ENCODE measurements at regions not wholly inside any gene's neighbourhood (a gene's known extent, or its start where the extent isn't known, plus 50 kb on each side); places are given as distances from the start of the nearest gene placed in this dataset.

- H3K27ac ChIP-seq (ENCODE audit: low read length, poor library complexity, severe bottlenecking) = no peak overlapping the region
These were observed 217.7 kb downstream of the C9orf50 start for GRCh38 chr9:129402931-129403778.

DNA sequence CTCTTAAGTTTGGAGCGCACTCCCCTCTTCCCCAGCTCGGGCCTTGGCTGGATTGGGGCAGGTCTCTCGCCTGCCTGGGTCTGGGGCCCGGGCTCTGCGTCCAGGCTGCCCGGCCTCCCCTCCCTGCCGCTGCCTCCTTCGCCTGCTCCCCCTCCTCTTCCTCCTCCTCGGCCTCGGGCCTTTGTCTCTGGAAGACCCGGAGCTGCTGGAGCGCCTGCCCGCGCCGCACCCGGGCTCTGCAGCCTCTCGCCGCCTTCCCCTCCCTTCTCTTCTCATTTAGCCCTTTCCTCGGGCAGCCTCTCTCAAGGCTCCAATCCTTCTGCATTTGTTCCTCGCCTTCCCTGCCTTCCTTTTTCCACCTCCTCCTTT, 218.5 kb downstream of the C9orf50 start:
- peak overlapping the region; percentile 90 for H4K91ac ChIP-seq (ENCODE audit: low read length)
- peak overlapping the region; percentile 76 for H3K9ac ChIP-seq (ENCODE audit: low read length)
- H2BK5ac ChIP-seq (ENCODE audit: low read depth, low read length, poor library complexity, severe bottlenecking) = no peak overlapping the region
- peak overlapping the region; percentile 15 to 88 for H3K4ac ChIP-seq (ENCODE audit: low read depth in 1 of 2, low read length in 2 of 2)
- peak overlapping the region in 1 of 2 experiments; percentile 53 for H3K4me3 ChIP-seq (ENCODE audit: insufficient read depth in 1 of 2, low read depth in 1 of 2, low read length in 2 of 2)
- peak overlapping the region; percentile 98 for H4K8ac ChIP-seq (ENCODE audit: low read length)
- H2AK5ac ChIP-seq (ENCODE audit: low read length, severe bottlenecking) = no peak overlapping the region
- DNase-seq = peak; percentile 44
- peak overlapping the region in 1 of 2 experiments; percentile 91 for H2BK12ac ChIP-seq (ENCODE audit: low read length in 2 of 2)
- H3K4me1 ChIP-seq (ENCODE audit: control insufficient read depth, insufficient read depth, low read depth, low read length) = peaks cover 43% of the 10 kb centered on the region
- H2BK120ac ChIP-seq (ENCODE audit: low read depth, low read length) = peak overlapping the region; percentile 92
- H3K4me2 ChIP-seq (ENCODE audit: low read length, poor library complexity, severe bottlenecking) = no peak overlapping the region
- no peaks in the 10 kb centered on the region for H3K79me1 ChIP-seq (replicated peaks; ENCODE audit: low read length, poor library complexity, severe bottlenecking)
- H3K23ac ChIP-seq (ENCODE audit: low read length in 2 of 2) = no peak overlapping the region
- H3K27ac ChIP-seq (ENCODE audit: low read length, poor library complexity, severe bottlenecking) = no peak overlapping the region
- peaks cover 0 to 1% of the 10 kb centered on the region in 2 experiments for H3K27me3 ChIP-seq (ENCODE audit: control insufficient read depth in 1 of 2, insufficient read depth in 1 of 2, low read length in 2 of 2)
- H3K18ac ChIP-seq (ENCODE audit: low read depth in 1 of 2, low read length in 2 of 2) = peak overlapping the region; percentile 67 to 96
- H3K9me3 ChIP-seq (ENCODE audit: control insufficient read depth, low read length) = no peaks in the 10 kb centered on the region
- peak overlapping the region; percentile 87 for H2BK15ac ChIP-seq (ENCODE audit: low read depth, poor library complexity, severe bottlenecking)
- 16% methylated on average over 20 of the region's 20 CpGs for WGBS
- H3K36me3 ChIP-seq (ENCODE audit: control insufficient read depth in 1 of 2, insufficient read depth in 2 of 2, low read depth in 1 of 2, low read length in 2 of 2) = no peaks in the 10 kb centered on the region
- H2AFZ ChIP-seq (ENCODE audit: low read depth, low read length) = peak overlapping the region; percentile 63
- no peak overlapping the region for H3K14ac ChIP-seq (ENCODE audit: low read length in 2 of 2)

More at GRCh38 chr9:129402931-129403778, 217.7 kb downstream of the C9orf50 start:
- WGBS = 93% methylated on average over 13 of the region's 16 CpGs
- no peak overlapping the region for H3K4me3 ChIP-seq (ENCODE audit: insufficient read depth in 1 of 2, low read depth in 1 of 2, low read length in 2 of 2)
- H4K8ac ChIP-seq (ENCODE audit: low read length) = peak overlapping the region; percentile 72
- peak overlapping the region; percentile 43 for H3K9ac ChIP-seq (ENCODE audit: low read length)
- peak overlapping the region; percentile 74 to 83 for H2BK12ac ChIP-seq (ENCODE audit: low read length in 2 of 2)
- no peak overlapping the region for H2AK5ac ChIP-seq (ENCODE audit: low read length, severe bottlenecking)
- H3K4ac ChIP-seq (ENCODE audit: low read depth in 1 of 2, low read length in 2 of 2) = peak overlapping the region in 1 of 2 experiments; percentile 85
- H3K79me1 ChIP-seq (replicated peaks; ENCODE audit: low read length, poor library complexity, severe bottlenecking) = no peaks in the 10 kb centered on the region
- peak overlapping the region; percentile 95 for H2BK15ac ChIP-seq (ENCODE audit: low read depth, poor library complexity, severe bottlenecking)
- H3K23ac ChIP-seq (ENCODE audit: low read length in 2 of 2) = no peak overlapping the region
- peak overlapping the region; percentile 85 for H4K91ac ChIP-seq (ENCODE audit: low read length)
- peak overlapping the region; percentile 36 for H2BK120ac ChIP-seq (ENCODE audit: low read depth, low read length)
- peak overlapping the region; percentile 28 to 64 for H3K18ac ChIP-seq (ENCODE audit: low read depth in 1 of 2, low read length in 2 of 2)
- H2BK5ac ChIP-seq (ENCODE audit: low read depth, low read length, poor library complexity, severe bottlenecking) = no peak overlapping the region
- H3K36me3 ChIP-seq (ENCODE audit: control insufficient read depth in 1 of 2, insufficient read depth in 2 of 2, low read depth in 1 of 2, low read length in 2 of 2) = no peaks in the 10 kb centered on the region
- H2AFZ ChIP-seq (ENCODE audit: low read depth, low read length) = no peak overlapping the region
- H3K4me1 ChIP-seq (ENCODE audit: control insufficient read depth, insufficient read depth, low read depth, low read length) = peaks cover 43% of the 10 kb centered on the region
- DNase-seq = no peak
- H3K14ac ChIP-seq (ENCODE audit: low read length in 2 of 2) = peak overlapping the region in 1 of 2 experiments; percentile 92
- H3K9me3 ChIP-seq (ENCODE audit: control insufficient read depth, low read length) = no peaks in the 10 kb centered on the region
- no peak overlapping the region for H3K4me2 ChIP-seq (ENCODE audit: low read length, poor library complexity, severe bottlenecking)
- H3K27me3 ChIP-seq (ENCODE audit: control insufficient read depth in 1 of 2, insufficient read depth in 1 of 2, low read length in 2 of 2) = no peaks in the 10 kb centered on the region

- Histone ChIP-seq H2AK5ac (ENCODE audit: low read length, severe bottlenecking) (no peak overlapping the region), H3K27ac (ENCODE audit: low read length, poor library complexity, severe bottlenecking) (no peak overlapping the region), H3K9ac (ENCODE audit: low read length) (peak overlapping the region; percentile 76), H2BK120ac (ENCODE audit: low read depth, low read length) (peak overlapping the region; percentile 92), H4K91ac (ENCODE audit: low read length) (peak overlapping the region; percentile 90), H2AFZ (ENCODE audit: low read depth, low read length) (no peak overlapping the region), H3K23ac (ENCODE audit: low read length in 2 of 2) (no peak overlapping the region), H3K18ac (ENCODE audit: low read depth in 1 of 2, low read length in 2 of 2) (peak overlapping the region; percentile 67 to 96), H2BK12ac (ENCODE audit: low read length in 2 of 2) (peak overlapping the region; percentile 75 to 91), H3K4me3 (ENCODE audit: insufficient read depth in 1 of 2, low read depth in 1 of 2, low read length in 2 of 2) (peak overlapping the region in 1 of 2 experiments; percentile 53), H3K4me1 (ENCODE audit: control insufficient read depth, insufficient read depth, low read depth, low read length) (peaks cover 42% of the 10 kb centered on the region), H3K4me2 (ENCODE audit: low read length, poor library complexity, severe bottlenecking) (no peak overlapping the region), H3K27me3 (ENCODE audit: control insufficient read depth in 1 of 2, insufficient read depth in 1 of 2, low read length in 2 of 2) (peaks cover 0 to 6% of the 10 kb centered on the region in 2 experiments), H2BK15ac (ENCODE audit: low read depth, poor library complexity, severe bottlenecking) (peak overlapping the region; percentile 87), H4K8ac (ENCODE audit: low read length) (peak overlapping the region; percentile 98), H3K4ac (ENCODE audit: low read depth in 1 of 2, low read length in 2 of 2) (peak overlapping the region; percentile 15 to 54), H3K79me1 (replicated peaks; ENCODE audit: low read length, poor library complexity, severe bottlenecking) (no peaks in the 10 kb centered on the region), H3K36me3 (ENCODE audit: control insufficient read depth in 1 of 2, insufficient read depth in 2 of 2, low read depth in 1 of 2, low read length in 2 of 2) (no peaks in the 10 kb centered on the region), H2BK5ac (ENCODE audit: low read depth, low read length, poor library complexity, severe bottlenecking) (no peak overlapping the region), H3K9me3 (ENCODE audit: control insufficient read depth, low read length) (peaks cover 1% of the 10 kb centered on the region), H3K14ac (ENCODE audit: low read length in 2 of 2) (no peak overlapping the region)
- DNase-seq = peak; percentile 37
- WGBS = 34% methylated on average over 6 of the region's 6 CpGs
These were observed 219.1 kb downstream of the C9orf50 start for GRCh38 chr9:129401623-129402370.

Measured in mesenchymal stem cell (in vitro differentiated cells and primary cell).